ENCODE measurements at regions not wholly inside any gene's neighbourhood (a gene's known extent, or its start where the extent isn't known, plus 50 kb on each side); places are given as distances from the start of the nearest gene placed in this dataset.

DNA sequence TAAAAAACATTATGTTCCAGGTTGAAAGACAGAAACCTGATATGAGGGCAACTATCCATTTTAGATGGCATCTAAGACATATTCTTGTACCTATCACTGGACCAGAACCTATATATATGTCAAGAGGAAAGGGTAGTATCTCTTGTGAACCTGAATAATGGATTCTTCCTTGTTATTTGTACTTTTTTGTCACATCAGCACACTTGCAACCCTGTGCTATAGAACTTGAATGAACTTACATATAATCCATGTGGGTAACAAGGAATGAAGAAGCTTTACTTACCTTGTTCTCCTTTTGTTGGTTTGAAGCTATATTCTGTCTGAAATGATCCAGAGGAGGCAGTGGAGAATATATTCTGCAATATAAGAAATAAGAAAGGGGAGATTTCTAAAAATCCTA is 483.7 kb upstream of the ATXN8OS start:
- Histone ChIP-seq H3K9me3 (ENCODE audit: control insufficient read depth, low read depth, low read length) (no peaks in the 10 kb centered on the region), H3K27ac (ENCODE audit: control insufficient read depth, insufficient read depth, low read length) (no peak overlapping the region), H3K9me1 (ENCODE audit: control insufficient read depth, extremely low read depth, insufficient read depth, low read length) (no peaks in the 10 kb centered on the region), H3K4me3 (ENCODE audit: control insufficient read depth in 2 of 3, extremely low read depth in 1 of 3, insufficient read depth in 2 of 3, low read depth in 1 of 3, low read length in 3 of 3) (no peak overlapping the region), H3K9ac (ENCODE audit: control insufficient read depth, extremely low read depth, insufficient read depth, low read length) (no peak overlapping the region), H3K36me3 (ENCODE audit: control insufficient read depth in 2 of 2, extremely low read depth in 1 of 2, insufficient read depth in 2 of 2, low read length in 2 of 2) (no peaks in the 10 kb centered on the region), H2AFZ (ENCODE audit: control insufficient read depth, low read length) (no peak overlapping the region), H4K20me1 (ENCODE audit: control insufficient read depth, extremely low read depth, insufficient read depth, low read length) (no peaks in the 10 kb centered on the region), H3K79me2 (ENCODE audit: control insufficient read depth, insufficient read depth, low read length) (no peaks in the 10 kb centered on the region), H3K4me2 (ENCODE audit: control insufficient read depth, extremely low read depth, insufficient read depth, low read depth, low read length) (no peak overlapping the region), H3K27me3 (ENCODE audit: control insufficient read depth, extremely low read depth, insufficient read depth, low read length) (no peaks in the 10 kb centered on the region), H3K4me1 (ENCODE audit: control insufficient read depth, extremely low read depth, insufficient read depth, low read length) (no peaks in the 10 kb centered on the region)
- FAIRE-seq (no peak), DNase-seq (ENCODE audit: low read depth, low spot score) (no peak)
- TF ChIP-seq EZH2 (IDR thresholded peaks at IDR 0.05; ENCODE audit: low read length), result no peak
- TF ChIP-seq, protein P1, sequence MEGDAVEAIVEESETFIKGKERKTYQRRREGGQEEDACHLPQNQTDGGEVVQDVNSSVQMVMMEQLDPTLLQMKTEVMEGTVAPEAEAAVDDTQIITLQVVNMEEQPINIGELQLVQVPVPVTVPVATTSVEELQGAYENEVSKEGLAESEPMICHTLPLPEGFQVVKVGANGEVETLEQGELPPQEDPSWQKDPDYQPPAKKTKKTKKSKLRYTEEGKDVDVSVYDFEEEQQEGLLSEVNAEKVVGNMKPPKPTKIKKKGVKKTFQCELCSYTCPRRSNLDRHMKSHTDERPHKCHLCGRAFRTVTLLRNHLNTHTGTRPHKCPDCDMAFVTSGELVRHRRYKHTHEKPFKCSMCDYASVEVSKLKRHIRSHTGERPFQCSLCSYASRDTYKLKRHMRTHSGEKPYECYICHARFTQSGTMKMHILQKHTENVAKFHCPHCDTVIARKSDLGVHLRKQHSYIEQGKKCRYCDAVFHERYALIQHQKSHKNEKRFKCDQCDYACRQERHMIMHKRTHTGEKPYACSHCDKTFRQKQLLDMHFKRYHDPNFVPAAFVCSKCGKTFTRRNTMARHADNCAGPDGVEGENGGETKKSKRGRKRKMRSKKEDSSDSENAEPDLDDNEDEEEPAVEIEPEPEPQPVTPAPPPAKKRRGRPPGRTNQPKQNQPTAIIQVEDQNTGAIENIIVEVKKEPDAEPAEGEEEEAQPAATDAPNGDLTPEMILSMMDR (optimal IDR thresholded peaks at IDR 0.05 in 1 of 3, IDR thresholded peaks at IDR 0.05 in 1 of 3, conservative IDR thresholded peaks at IDR 0.05 in 1 of 3; ENCODE audit: extremely low read depth in 1 of 3, insufficient read depth in 2 of 3, low read length in 3 of 3), result no peak
- dilution Hi-C loops (cut with MboI; ENCODE audit: extremely low pct_ligation_motif_present, low sequenced_read_pairs), result no loop called here

DNA sequence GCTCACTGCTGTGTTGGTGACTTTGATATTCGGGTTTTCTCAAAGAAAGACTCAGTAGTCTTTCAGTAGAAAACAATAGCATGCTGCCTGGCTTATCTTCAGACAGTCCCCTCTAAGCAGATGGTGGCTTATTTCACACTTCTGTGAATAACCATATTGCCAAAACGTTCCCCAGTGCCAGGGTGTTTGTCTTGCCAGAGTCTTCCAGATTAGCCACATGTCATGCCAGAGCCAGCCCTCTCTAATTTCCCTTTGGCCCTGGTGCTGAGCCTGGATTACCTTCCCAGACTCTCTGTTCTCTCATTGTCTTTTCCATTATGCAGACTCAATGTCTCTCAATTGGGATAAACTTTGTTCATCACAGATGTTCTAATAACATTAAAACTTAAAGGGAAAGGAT is 488.0 kb upstream of the ATXN8OS start:
- H3K9me1 ChIP-seq (ENCODE audit: control insufficient read depth, extremely low read depth, insufficient read depth, low read length), result no peaks in the 10 kb centered on the region
- no peaks in the 10 kb centered on the region for H3K9me3 ChIP-seq (ENCODE audit: control insufficient read depth, low read depth, low read length)
- no peak for FAIRE-seq

More for the DNA sequence above, 488.0 kb upstream of the ATXN8OS start:
- Histone ChIP-seq H4K20me1 (ENCODE audit: control insufficient read depth, extremely low read depth, insufficient read depth, low read length) (no peaks in the 10 kb centered on the region), H3K4me2 (ENCODE audit: control insufficient read depth, extremely low read depth, insufficient read depth, low read depth, low read length) (no peak overlapping the region), H3K4me1 (ENCODE audit: control insufficient read depth, extremely low read depth, insufficient read depth, low read length) (no peaks in the 10 kb centered on the region), H3K27me3 (ENCODE audit: control insufficient read depth, extremely low read depth, insufficient read depth, low read length) (no peaks in the 10 kb centered on the region), H3K9ac (ENCODE audit: control insufficient read depth, extremely low read depth, insufficient read depth, low read length) (no peak overlapping the region), H3K79me2 (ENCODE audit: control insufficient read depth, insufficient read depth, low read length) (no peaks in the 10 kb centered on the region), H2AFZ (ENCODE audit: control insufficient read depth, low read length) (no peak overlapping the region), H3K36me3 (ENCODE audit: control insufficient read depth in 2 of 2, extremely low read depth in 1 of 2, insufficient read depth in 2 of 2, low read length in 2 of 2) (no peaks in the 10 kb centered on the region), H3K27ac (ENCODE audit: control insufficient read depth, insufficient read depth, low read length) (no peak overlapping the region), H3K4me3 (ENCODE audit: control insufficient read depth in 2 of 3, extremely low read depth in 1 of 3, insufficient read depth in 2 of 3, low read depth in 1 of 3, low read length in 3 of 3) (no peak overlapping the region)
- TF ChIP-seq, protein P1 (optimal IDR thresholded peaks at IDR 0.05 in 1 of 3, IDR thresholded peaks at IDR 0.05 in 1 of 3, conservative IDR thresholded peaks at IDR 0.05 in 1 of 3; ENCODE audit: extremely low read depth in 1 of 3, insufficient read depth in 2 of 3, low read length in 3 of 3), result no peak
- TF ChIP-seq EZH2 (IDR thresholded peaks at IDR 0.05; ENCODE audit: low read length), result no peak
- dilution Hi-C loops (cut with MboI; ENCODE audit: extremely low pct_ligation_motif_present, low sequenced_read_pairs), result no loop called here
- no peak for DNase-seq (ENCODE audit: low read depth, low spot score)

Data from keratinocyte (primary cell).